Stimulated activated CD4-positive, alpha-beta T cell treated with anti-CD3 and anti-CD28 coated beads, TNF-alpha, amount 100 ng/mL, for 48 hours (primary cell): ENCODE measurements at regions not wholly inside any gene's neighbourhood (a gene's known extent, or its start where the extent isn't known, plus 50 kb on each side); places are given as distances from the start of the nearest gene placed in this dataset.
"Not testable (repeated sequence)": the region's sequence is repeated elsewhere in the genome, so short reads cannot be mapped to it uniquely, and the experiment has no call there.

Experiments used
- DNase-seq, 3 donors: peaks; one replicate each; pipeline ENCODE4 v3.0.0-alpha.2; 2020; ENCODE audit warnings: low read depth in 3 of 3

- no peak for DNase-seq
Observed at GRCh38 chr3:35389907-35390306, 249.4 kb upstream of the ARPP21 start.

GRCh38 chr3:35392187-35392586, 247.1 kb upstream of the ARPP21 start:
- no peak for DNase-seq

- no peak for DNase-seq
Observed at GRCh38 chr3:35393901-35394799, 245.2 kb upstream of the ARPP21 start.

GRCh38 chr3:35394905-35395304, 244.4 kb upstream of the ARPP21 start:
- no peak for DNase-seq

- DNase-seq: no peak
Observed at GRCh38 chr3:35401671-35402070, 237.7 kb upstream of the ARPP21 start.

- DNase-seq: no peak
Observed at GRCh38 chr3:35404571-35404970, 234.8 kb upstream of the ARPP21 start.

GRCh38 chr3:35408882-35409281, 230.4 kb upstream of the ARPP21 start:
- no peak for DNase-seq

- no peak for DNase-seq
Observed at GRCh38 chr3:35409991-35410390, 229.3 kb upstream of the ARPP21 start.

GRCh38 chr3:35413483-35413882, 225.8 kb upstream of the ARPP21 start:
- DNase-seq: no peak

GRCh38 chr3:35417080-35417479, 222.2 kb upstream of the ARPP21 start:
- DNase-seq: no peak

GRCh38 chr3:35422101-35422500, 217.2 kb upstream of the ARPP21 start:
- DNase-seq: no peak

- no peak for DNase-seq
Observed at GRCh38 chr3:35422836-35423601, 216.3 kb upstream of the ARPP21 start.

GRCh38 chr3:35426366-35426958, 212.9 kb upstream of the ARPP21 start:
- DNase-seq: no peak

- no peak for DNase-seq
Observed at GRCh38 chr3:35437381-35437780, 201.9 kb upstream of the ARPP21 start.

- DNase-seq: no peak
Observed at GRCh38 chr3:35438101-35438500, 201.2 kb upstream of the ARPP21 start.

- no peak for DNase-seq
Observed at GRCh38 chr3:35439663-35440062, 199.7 kb upstream of the ARPP21 start.

- DNase-seq: no peak
Observed at GRCh38 chr3:35440826-35441225, 198.5 kb upstream of the ARPP21 start.

- no peak for DNase-seq
Observed at GRCh38 chr3:35446896-35447295, 192.4 kb upstream of the ARPP21 start.

GRCh38 chr3:35448121-35448520, 191.2 kb upstream of the ARPP21 start:
- DNase-seq: no peak

GRCh38 chr3:35448681-35449080, 190.6 kb upstream of the ARPP21 start:
- no peak for DNase-seq

GRCh38 chr3:35454819-35455218, 184.5 kb upstream of the ARPP21 start:
- not testable (repeated sequence) for DNase-seq

GRCh38 chr3:35473956-35474355, 165.4 kb upstream of the ARPP21 start:
- DNase-seq: no peak

- DNase-seq: not testable (repeated sequence)
Observed at GRCh38 chr3:35482566-35482965, 156.8 kb upstream of the ARPP21 start.
